GM21717 (cell line): ENCODE measurements at regions not wholly inside any gene's neighbourhood (a gene's known extent, or its start where the extent isn't known, plus 50 kb on each side); places are given as distances from the start of the nearest gene placed in this dataset.

Experiments
- ATAC-seq: cut with Tn5 transposase; IDR thresholded peaks from one replicate; pipeline ENCODE4 v1.9.1; 2021; ENCODE audit warnings: mild to moderate bottlenecking, moderate library complexity; ENCODE audit not compliant: unreplicated experiment

GRCh38 chr7:142380069-142380468 is 122.2 kb upstream of the PRSS58 start:
- no peak for ATAC-seq

DNA sequence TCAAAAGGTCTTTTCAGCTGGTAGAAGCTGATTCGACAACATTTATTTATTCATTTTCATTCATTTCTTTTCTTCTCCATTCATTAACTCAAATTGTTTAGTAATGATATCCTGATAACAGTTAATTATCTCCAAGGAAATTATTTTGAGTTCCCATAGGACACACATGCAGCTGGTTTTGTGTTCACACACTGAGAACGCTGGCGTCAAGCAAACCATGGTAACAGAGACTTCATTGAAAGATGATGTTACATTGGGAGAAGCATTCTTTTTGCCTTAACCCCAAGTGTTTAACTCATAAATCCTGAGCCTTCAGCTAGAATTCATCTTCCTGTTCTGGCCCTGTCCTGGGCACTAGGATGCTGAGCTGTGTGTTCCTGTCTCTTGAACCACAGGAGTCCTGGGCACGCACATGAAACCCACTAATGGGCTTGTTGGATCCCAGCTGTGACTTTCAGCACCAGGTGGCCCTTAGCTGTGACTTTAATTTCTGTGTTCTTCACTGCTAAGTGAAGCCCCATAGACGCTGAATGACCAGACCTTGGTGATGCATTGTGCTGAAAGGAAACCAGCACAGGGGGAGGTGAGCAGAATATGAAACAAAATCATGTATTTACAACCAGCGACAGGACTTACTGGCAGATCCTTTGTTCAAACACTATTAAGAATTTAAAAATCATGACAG is 121.5 kb upstream of the PRSS58 start:
- no peak for ATAC-seq

DNA sequence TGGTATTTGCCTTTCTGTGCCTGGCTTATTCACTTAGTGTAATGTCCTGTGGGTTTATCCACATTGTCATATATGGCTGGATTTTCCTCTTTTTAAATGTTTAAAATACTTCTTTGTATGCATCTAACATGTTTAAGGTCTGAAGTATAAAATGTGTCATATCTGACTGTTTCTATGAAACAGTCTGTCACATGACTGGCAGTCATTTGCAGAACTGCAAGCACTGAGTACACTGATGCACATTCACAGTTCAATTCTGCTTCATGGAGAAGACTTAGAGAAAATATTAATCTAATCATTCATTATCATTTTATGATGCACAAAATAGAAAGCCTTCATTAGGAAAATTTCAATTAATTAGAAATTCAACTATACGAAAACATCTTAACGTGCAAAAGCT is 119.7 kb upstream of the PRSS58 start:
- no peak for ATAC-seq

DNA sequence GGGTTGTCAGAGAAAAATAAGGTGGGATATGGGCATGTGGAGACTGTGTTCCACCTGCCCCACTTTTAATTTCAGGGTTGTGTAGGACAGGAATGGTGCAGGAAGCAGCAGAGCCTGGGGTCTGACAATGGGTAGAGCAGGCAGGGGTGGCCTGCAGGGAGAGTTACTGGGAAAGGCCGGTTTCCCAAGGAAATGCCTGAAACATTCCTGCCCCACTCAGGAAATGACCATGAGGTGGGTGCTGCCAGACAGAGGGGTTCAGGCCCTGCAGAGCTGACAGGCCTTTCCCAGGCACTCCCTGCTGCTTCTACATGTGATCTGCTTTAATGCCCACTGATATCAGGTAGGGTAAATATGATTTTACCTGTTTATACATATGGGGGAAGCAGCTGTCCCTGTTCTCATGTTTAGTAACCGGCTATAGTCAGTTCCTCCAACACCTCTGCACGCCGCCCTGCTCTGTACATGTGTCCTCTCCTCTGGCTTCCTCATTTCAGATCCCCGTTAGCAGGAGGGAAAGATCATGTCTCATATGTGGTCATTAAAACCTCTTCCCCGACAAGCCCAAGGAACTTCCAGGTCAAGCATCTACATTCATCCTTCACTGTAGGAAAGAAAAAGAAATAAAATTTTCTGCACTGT is 118.6 kb upstream of the PRSS58 start:
- no peak for ATAC-seq

- no peak for ATAC-seq
These were observed 118.0 kb upstream of the PRSS58 start for GRCh38 chr7:142375710-142376313.

DNA sequence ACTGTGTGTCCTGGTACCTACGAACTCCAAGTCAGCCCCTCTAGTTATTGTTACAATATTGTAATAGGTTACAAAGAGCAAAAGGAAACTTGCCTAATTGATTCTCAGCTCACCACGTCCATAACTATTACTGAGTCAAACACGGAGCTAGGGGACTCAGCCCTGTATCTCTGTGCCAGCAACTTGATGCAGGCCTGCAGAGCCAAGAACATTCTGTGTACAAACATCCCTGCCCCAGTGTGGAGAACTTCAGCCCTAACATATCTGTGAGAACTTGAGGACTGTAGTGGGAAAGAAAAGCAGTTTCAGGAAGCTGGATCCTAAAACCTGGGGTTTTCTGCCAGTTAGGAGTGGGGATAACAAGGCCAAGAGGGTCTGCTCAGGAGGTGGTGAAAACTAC is 114.9 kb upstream of the PRSS58 start:
- no peak for ATAC-seq

DNA sequence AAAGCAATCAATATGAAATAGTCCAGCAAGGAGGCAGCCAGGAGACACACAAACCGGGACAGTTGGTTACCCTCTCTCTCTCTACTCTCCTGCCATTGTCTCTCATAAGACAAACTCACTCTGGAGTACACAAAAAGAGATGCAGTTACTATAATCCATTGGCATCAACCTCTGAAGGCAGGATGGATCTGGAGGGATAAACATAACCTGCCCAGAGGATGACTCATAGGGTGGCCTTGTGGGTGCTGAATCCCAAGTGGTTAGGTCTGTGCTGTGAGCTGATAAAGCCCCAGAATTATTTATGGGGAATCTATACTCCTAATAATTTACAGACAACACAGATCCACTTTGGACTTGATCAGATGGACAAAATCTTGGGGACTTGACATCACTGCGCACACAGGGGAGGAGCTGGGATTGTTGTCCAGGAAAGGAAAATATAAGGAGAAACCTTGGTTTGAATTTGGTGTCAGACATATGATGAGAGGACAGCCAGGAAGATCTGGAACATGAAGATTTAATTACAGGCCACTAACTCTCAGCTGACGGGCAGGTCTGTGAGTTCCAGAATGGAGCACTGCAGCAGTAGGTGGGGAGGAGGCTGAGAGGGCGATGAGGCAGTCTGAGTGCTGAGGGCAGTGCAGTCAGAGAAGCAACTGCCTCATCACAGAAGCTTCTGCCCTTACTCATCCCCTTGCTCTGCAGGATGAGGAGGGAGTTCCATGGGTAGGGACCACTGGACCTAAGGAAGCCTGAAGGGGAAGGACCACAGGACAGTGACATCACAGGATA is 113.9 kb upstream of the PRSS58 start:
- no peak for ATAC-seq

DNA sequence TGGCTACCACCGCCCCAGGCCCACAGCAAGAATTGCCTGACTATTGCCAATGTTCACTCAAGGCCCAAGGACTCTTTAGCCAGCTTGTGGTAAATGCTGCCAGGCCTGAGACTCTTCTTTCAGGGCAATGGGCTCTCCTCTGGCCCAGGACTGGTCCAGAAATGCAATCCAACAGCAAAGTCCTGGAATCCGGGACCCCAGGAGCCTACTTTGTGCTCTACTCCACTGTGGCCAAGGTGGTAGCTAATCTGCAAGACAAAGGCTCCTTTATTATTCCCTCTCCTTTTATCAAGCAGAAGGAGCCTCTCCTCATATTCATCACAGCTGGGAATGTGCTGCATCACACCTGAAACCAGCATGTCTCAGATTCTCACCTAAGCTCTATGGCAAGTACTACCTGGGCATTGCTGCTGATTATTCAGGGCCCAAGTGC is 107.6 kb upstream of the PRSS58 start:
- ATAC-seq: no peak

DNA sequence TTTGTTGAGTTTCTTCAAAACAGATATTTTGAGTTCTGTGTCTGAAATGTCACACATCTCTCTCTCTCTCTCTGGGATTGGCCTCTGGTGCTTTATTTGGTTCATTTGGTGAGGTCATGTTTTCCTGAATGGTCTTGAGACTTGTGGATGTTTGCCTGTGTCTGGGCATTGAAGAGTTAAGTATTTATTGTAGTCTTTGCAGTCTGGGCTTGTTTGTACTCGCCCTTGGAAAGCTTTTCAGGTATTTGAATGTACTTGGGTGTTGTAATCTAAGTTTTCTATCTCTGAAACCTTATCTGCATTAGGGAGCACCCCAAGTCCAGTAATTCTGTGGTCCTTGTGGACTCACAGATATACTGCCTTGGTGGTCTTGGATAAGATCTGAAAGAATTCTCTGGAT is 106.7 kb upstream of the PRSS58 start:
- ATAC-seq: no peak

GRCh38 chr7:142362349-142362748 is 104.5 kb upstream of the PRSS58 start:
- no peak for ATAC-seq

DNA sequence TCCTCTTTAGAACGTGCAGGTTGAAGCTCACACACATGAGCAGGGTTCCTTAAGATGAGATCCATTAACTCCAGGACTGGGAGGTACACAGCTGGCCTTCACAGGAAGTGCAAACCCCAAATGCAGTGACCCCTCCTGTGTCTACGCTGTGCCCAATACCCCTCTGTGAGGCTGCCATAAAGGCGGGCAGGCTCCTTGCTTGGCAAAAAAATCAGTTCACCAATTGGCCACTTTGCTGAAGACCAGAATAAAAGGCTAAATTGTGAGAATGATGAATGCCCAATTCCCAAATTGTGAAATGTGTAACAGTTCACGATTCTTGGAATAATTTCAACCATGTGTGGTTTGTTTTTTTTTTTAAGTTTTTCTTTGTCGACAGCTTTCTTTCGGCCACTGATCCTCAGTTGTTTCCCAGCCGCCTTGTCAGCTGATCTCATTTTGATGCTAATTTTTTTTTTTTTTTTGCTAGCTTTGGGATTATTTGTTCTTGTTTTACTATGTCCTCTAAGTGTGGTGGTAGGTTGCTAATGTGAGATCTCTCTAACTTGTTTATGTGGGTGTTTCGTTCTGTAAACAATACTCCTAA is 101.9 kb upstream of the PRSS58 start:
- no peak for ATAC-seq

GRCh38 chr7:142357953-142358520 is 100.2 kb upstream of the PRSS58 start:
- ATAC-seq: peak; percentile 93

DNA sequence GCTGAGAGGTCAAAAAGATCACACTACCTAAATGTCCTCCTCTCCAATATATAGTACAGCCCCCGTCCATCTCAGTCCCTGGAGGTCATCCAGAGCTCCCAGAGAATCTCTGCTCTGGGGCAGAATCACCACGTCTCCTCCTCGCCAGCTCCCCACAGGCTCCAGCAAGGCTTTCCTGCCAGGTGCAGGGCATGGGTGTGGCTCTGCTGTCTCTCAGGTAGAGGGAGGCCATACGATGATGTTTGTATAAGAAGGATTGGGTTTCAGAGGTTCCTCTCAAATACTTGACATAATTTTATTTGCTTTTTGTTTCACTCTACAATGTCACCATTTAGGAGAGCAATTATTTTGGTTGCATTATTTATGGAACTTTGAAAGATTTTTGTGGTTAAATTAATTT is 98.3 kb upstream of the PRSS58 start:
- no peak for ATAC-seq

- ATAC-seq: no peak
These were observed 97.5 kb upstream of the PRSS58 start for GRCh38 chr7:142355328-142355727.

GRCh38 chr7:142353147-142354060 is 95.5 kb upstream of the PRSS58 start:
- no peak for ATAC-seq

GRCh38 chr7:142352543-142352942 is 94.7 kb upstream of the PRSS58 start:
- no peak for ATAC-seq

DNA sequence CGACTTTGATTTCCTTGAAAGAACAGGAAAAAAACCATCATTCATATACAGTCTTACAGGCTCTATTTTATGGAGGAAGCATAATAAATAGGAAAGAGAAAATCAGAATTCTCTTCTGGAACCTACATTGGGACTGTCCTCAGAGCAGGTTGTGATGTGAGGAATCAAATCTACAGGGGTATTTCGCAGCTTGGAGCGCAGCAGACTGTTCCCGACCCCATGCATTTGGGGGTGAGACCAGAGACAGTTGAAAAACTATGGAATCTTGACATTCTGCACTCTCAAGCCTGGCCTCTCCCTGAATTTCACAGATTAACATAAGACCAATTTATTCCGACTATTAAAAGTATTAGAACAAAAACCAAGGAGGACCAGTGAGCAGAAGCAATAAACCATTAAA is 93.3 kb upstream of the PRSS58 start:
- no peak for ATAC-seq

- ATAC-seq: no peak
These were observed 92.0 kb upstream of the PRSS58 start for GRCh38 chr7:142349670-142350405.

- ATAC-seq: no peak
These were observed 91.1 kb upstream of the PRSS58 start for GRCh38 chr7:142348921-142349405.
